ENCODE measurements at regions not wholly inside any gene's neighbourhood (a gene's known extent, or its start where the extent isn't known, plus 50 kb on each side); places are given as distances from the start of the nearest gene placed in this dataset.
"Not testable (repeated sequence)": the region's sequence is repeated elsewhere in the genome, so short reads cannot be mapped to it uniquely, and the experiment has no call there.

DNA sequence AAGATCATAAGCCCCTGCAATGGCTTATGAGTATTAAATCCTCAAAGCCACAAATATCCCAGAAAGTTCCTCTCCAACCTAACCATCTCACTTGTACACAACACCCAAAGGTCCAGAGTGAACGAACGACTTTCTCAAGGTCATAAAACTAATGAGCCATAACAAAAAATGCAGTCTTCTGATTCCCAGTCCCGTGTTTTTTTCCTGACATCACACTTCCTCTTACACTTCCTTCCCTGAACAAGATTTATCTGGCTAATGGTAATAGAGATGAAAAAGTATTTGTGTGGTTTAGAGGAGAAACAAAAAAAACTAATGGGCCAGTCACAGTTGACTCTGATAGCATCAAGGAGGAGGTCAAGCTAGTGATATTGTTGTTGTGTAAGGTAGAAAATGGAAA is 99.5 kb upstream of the KLHL13 start:
- DNase-seq = no peak

DNA sequence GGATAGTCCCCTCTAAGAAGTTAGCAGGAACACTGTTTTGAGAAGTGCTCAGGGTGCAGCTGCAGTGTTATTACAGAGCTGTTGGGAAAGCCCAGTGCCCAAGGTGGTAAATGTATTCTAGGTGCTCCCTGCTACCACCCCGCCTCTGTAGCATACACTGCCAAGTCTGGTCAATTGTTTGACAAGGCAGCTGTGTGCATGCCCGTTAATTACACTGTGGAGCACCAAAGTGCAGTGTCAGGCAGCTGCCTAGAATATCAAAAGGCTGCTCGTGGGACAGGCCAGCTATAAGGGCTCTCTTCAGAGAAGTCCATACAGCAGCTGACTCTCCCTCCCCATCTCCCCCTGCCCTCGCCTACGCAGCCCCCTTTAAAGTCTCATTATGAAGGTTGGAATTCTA is 99.9 kb upstream of the KLHL13 start:
- peak; percentile 71 for DNase-seq

DNA sequence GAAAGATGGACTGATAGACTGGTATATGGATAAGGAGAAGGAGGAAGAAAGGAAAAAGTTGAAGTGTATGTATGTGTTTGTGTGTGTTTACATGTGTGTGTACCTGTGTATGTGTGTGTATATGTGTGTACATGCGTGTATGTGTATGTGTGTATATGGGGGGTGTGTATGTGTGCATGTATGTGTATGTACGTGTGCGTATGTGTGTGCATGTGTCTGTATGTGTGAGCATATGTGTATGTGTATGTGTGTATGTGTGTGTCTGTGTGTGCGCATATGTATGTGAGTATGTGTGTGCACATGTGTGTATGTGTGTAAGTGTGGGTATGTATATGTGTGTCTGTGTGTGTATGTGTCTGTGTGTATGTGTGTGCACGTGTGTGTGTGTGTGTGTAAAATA is 101.5 kb upstream of the KLHL13 start:
- no peak for DNase-seq

DNA sequence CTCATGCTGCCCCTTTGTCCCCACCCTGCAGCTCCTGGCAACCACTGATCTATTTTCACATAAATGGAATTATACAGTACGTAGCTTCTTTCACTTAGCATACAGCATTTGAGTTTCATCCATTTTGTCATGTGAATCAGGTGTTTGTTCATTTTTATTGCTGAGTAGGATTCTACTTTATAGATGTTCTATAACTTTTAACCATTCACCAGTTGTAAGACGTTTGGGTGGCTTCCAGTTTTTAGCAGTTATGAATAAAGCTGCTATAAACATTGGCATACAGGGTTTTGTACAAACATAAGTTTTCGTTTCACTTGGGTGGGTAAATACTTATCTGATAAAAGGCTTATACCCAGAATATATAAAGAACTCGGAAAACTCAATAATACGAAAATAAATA is 102.3 kb upstream of the KLHL13 start:
- DNase-seq = no peak

DNA sequence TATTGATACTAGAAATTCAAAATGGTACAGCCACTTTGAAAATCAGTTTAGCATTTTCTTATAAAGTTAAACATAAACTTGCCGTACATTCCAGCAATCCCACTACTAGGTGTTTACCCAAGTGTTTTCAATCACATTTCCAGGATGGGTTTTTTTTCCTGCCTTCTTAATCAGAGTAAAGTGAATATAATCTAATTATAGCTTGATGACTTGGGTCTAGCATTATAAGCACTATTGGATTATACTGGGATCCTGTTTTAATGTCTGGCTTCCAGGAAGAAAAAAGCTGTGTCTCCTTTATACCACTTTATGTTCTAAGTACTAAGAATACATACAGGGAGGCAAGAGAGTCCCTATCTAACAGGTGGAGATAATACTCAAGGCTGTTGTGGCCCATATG is 103.3 kb upstream of the KLHL13 start:
- DNase-seq = no peak

DNA sequence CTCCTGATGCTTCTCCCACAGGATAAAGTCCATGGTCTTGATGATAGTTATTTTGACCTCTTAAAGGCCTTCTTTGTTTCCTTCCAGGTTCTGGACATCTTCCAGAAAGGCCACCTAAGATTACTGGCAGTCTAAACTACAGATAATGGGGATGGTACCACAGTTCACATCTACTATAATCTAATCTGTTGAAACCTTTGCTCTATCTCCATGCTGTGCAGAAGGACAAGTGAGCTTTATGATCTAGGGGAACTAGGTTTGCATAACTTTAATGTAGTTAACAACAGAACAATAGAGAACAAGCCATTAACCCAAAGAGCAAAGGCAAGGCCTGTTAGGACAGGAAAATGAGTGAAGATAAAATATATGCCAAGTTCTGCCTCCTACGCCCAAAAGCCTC is 103.9 kb upstream of the KLHL13 start:
- no peak for DNase-seq

DNA sequence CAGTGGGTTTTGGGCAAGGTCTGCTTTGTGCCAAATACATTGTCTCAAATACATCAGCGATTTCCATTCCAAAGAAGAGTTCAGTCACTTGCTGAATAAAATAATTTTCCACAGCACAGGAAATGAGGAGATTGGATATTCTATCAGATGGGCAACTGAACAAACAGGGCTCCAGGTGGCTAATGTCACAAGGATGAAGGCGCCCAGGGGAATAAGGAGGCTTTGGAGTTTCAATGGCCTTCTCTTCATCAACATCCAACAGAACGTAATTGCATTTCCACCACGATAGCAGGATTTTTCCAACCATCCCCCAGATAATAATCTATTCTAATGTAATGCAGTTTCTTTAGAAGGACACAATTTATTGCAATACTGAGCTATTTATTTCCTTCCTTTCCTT is 104.7 kb upstream of the KLHL13 start:
- DNase-seq = peak; percentile 45

DNA sequence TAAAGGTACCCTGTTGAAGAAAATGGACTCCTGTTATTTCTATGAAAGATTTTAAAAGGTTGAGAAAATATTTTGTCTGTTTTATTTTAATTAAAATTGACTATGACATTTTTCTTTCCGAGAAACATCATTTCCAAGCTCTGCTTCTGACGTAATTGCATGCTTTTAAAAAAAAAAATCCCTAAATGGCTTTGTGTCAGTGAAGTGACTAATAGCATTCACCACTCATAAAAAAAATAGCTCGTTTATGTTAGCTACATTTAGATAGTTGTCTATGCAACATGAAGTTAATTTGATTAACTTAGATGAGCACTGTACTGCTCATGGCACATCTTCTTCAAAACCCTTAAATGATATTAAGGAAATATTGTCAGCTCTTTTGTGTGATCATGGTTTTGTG is 105.1 kb upstream of the KLHL13 start:
- DNase-seq = no peak

DNA sequence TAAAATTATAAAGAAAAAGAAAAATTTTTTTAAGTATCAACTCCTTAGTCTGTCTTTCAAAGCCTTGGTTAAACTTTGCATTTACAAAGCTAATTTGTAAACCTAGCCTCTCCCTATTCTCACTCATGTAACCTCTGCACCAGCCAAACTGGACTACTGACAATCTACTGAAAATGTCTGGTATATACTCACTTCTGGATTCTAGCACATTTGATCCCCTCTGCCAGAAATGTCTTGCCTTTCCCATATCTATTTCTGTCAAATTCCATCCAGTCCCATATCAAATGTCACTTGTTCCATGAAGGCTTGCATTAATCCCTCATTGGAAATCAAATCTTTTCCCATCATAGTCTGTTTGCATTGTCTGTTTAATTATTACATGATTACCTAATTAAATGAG is 105.8 kb upstream of the KLHL13 start:
- DNase-seq = no peak

DNA sequence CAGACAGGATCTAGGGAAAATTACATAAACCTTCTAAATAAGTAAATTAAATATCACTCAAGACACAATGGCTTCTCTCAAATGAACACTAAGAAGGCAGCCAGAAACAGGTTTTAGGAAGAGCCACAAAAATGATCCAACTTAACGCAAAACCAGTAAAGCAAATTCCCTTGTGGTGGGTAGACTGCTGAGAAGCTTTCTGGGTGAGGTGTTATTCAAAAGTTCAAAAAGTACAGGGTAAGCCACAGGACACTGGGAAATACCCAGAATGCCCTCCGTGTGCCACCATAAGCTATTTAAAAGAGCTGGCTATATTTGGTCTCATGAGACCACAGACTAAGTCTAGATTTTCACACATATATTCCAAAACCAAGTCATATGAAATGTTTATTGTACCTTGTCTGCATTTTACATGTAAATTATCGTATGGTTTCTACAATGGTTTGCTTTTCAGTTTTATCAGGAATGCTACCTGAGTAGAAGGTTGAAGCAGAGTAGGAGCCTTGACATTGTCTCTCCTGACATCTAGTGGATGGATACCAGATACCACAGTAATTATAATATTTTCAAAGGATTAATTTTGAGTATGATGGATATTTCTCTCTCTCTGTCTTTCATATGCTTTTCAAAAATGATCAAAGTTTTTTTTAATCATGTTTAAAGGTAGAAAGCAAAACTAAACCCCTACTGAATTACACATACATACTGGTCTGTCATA is 109.3 kb upstream of the KLHL13 start:
- peak; percentile 29 for DNase-seq

DNA sequence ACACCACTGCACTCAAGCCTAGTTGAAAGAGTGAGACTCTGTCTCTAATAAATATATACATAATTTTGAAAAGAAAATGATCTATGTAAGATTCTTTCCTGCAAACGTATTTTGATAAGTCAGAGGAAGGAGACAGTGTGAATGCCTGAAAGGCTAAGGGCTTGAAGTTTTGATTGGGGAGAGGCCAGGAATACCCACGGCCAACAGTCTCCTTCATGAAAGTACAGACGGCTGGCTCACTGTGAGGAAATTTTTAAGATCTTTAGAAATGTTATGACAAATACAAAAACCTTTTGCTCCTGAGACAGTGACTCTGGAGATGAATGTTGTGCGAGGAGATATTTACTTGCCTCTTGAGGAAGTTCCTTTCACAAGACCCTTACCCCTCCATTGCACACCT is 111.4 kb upstream of the KLHL13 start:
- no peak for DNase-seq

DNA sequence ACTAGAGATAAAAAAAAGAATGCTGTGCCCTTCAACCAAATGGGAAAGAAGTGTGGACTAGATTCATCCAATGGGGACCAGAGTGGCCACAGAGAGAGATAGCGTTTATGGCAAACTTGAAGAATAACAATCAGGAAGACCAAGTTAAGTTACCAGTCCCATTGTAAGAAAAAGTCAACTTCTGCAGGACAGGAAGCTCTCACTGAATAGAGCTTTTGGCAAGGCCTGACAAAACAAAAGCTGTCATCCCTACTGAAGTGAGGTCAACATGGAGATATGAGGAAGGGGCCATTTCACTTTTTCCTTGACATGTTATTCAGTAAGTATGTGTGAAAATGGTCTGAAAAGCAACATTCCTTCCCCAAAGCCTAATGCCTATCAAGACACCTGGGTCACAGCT is 111.8 kb upstream of the KLHL13 start:
- DNase-seq = no peak

DNA sequence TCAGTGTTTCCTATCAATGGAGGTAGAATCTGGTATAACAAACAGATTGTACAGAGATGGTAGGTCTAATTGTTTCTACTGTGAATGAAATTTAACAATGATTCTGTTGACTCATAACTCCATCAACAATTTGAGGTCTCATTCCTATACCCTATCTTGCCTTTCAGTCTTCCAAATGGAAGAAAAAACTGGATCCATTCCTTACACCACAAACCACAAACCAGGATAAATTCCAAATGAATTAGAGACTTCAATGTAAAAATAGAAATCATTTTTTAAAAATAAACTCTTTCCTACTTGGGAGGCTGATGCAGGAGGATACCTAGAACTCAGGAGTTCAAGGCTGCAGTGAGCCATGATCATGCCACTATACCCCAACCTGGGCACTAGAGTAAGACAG is 114.4 kb upstream of the WDR44 start:
- no peak for DNase-seq

DNA sequence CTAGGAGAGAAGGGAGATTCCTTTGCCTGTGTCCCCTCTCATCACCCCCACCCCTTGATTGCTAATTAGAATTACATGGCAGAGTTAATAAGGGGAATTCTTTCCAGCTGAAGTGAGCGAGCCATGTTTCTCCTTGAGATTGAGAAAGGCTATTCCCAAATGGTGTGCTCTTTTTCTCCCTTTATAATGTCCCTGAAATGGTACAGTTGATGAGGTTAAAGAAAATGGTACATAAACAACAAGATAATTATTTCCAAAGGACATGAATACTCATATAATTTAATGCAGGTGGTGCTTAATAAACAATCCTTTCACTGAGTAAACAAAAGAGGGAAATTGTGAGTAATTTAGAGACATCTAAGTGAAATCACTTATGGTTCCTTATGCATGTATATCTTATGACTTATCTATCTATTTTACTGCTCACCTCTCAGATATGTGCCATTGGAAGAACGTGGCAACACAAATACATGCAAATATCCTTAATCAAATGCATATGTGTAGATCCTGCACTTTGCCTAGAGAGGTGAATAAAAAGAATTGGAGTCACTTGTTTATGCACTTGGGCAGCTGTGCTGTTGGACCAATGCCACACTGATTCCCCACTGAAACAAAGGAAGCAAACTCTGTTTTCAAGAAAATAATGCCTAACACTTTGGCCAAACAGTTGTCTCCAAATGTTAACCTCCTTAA is 106.6 kb upstream of the WDR44 start:
- no peak for DNase-seq

DNA sequence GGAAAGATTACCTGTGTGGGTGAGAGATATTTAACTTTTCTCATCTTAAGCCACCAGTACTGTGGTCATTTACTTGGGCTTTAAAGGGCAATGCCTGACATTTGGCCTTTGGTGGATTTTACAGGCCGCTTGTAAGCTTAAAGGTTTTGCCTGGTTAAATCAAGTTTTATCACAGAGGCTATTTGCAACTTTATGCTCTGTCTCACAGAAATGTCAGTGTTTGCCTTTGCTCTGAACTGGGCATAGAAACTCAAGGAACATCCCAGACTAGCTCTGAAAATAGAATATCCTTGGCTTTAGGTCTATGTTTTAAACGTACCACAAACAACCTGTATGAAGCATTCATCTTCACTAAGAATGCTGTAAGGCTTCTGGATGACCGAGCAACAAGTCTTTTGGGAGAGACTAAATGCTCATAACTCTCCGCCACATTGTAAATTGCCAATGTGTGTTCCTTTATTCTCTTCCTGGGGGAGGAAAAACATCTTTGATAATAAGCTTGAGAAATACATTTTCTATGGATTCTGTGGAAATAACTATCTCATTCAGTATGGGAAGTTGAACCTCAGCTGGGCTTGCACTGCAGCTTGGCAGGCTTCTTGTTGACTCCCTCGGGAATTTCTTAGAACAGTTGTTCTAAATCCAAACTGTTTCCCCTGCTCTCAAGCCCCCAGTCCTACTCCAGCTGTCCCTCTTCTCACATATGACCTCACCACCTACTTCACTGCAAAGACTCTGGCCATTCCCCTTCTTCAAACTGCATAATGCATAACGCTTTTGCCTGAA is 105.8 kb upstream of the WDR44 start:
- no peak for DNase-seq

DNA sequence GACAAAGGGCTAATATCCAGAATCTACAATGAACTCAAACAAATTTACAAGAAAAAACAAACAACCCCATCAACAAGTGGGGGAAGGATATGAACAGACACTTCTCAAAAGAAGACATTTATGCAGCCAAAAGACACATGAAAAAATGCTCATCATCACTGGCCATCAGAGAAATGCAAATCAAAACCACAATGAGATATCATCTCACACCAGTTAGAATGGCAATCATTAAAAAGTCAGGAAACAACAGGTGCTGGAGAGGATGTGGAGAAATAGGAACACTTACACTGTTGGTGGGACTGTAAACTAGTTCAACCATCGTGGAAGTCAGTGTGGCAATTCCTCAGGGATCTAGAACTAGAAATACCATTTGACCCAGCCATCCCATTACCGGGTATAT is 98.9 kb upstream of the WDR44 start:
- not testable (repeated sequence) for DNase-seq

DNA sequence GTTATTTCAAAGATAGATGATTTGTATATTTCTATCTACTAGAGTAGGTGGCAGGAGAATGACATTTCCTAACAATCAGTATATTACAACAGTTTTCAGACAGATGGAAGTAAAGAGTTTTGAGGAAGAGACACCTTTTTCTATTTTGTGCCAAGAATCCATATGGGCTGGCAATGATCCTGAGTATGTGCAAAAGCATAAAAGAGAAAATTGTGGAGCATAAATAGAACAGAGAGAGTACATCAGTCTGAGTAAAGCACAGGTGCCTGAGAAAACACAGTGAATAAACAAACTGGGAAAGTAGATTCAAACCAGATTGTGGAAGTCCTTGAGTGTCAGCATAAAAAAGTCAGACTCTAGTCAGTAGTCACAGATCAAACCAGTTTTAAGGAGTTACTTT is 96.8 kb upstream of the WDR44 start:
- DNase-seq = no peak

DNA sequence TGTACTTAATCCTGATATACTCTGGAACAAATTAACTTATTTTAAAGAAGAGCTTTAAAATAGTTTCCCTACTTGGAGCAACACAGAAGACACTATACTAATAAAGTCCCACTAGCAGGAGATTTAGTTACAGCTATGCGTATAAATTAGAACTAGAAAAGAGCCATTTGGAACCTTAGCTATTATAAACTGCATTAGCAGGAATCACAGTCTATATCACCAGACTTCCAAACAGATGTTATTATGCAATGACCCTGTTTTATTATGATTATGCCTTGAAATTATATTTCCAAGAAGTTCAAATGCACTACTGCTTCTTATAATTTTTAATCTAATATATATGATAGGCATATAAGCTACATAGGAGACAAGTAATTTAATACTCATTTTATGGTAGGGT is 95.5 kb upstream of the WDR44 start:
- DNase-seq = no peak

DNA sequence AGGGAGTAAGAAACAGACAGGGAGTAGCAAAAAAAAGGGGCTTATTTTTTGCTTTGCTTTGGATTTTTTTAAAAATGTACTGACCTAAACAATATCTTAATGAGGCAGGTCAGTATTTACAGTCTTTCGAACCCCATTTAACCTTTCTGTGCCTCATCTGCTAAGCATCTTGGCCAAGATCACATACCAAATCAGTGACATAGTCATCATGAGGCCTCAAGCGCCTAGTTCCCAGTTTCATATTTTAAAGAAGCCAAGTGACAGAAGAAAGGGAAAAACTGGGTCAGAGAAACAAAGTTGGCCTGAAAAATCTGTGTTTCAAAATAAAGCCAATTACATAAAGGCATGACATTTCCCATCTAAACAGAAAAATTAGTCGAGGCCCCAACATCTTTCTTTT is 94.6 kb upstream of the WDR44 start:
- DNase-seq = no peak

DNA sequence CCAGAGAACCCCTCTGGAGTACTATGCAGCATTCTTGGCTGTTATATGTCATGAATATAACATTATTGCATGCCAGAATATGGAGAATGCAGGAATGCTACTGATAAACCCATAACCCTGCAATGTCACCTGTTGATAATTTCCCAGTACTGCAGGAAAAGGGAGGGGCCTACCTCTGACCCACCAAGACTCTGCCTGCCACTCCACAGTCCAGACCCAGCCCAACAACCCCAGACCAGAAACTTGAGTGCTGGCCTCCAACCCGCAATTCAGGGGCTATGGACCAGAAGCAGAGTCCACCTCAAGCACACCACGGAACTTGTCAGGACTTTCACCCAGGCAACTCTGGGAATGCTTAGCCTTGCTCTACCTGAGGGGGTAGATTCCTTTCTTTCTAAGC is 92.9 kb upstream of the WDR44 start:
- DNase-seq = no peak

DNA sequence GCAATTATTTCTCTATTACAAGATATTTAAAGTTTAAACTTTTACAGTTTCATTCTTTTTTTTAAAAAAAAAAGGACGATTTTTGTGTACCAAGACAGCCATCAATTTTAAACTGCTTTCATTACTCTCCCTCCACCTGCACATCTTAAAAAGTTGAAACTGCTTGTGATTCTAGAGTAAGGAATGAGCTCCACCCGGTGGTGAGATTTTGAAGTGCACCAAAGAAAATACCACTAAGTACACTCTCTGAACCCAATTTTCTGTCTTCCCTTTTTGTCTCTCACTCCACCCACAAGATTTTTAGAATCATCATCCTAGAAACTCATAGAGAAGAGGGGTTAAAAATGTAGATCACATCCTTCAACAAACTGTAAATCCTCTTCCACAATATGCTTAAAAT is 91.3 kb upstream of the WDR44 start:
- peak; percentile 2 for DNase-seq

DNA sequence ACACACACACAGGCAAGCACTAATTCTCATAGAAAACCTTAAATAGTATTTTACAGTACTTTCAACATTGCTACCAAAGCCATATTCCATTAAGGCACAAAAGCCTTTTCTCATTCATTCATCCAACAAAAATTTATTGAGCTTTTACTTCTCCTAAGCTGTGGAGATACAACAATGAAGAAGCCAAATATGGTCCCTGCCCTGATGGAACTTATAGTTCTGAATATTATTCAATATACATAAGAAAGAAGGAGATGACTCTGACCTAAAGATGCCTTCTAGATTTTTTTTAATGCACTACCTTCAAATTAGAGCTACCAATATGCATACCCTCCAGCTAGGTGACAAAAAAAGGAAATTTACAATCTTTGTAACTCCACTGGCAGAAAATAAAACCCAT is 90.0 kb upstream of the WDR44 start:
- no peak for DNase-seq

DNA sequence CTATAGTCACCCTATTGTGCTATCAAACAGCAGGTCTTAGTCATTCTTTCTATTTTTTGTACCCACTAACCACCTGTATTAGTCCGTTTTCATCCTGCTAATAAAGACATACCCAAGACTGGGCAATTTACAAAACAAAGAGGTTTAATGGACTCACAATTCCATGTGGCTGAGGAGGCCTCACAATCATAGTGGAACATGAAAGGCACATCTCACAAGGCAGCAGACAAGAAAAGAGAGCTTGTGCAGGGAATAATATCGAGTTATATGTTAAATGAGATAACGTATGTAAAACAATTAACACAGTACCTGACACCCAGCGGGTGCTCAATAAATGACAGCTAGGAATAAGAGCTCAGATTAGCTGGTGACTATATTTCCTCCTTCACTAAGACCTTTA is 88.1 kb upstream of the WDR44 start:
- DNase-seq = no peak

DNA sequence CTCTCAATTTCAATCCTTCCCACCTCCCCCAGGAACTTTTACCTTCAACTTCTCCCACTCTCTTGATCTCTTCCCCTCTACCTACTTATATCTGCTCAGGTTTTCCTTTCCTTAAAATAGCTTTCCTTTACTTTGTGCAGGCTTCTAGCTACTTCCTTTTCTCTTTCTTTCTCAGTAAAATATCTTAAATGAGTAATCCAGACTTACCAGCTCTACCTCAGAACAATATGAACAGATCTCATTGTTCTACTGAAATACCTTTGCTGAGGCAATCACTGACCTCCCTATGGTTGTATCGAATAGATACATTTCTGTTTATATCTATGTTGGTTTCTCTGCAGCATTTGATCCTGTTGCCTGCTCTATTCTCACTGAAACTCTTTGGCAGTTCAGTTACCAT is 86.7 kb upstream of the WDR44 start:
- DNase-seq = no peak
